IPS-18c (cell line): ENCODE measurements at regions not wholly inside any gene's neighbourhood (a gene's known extent, or its start where the extent isn't known, plus 50 kb on each side); places are given as distances from the start of the nearest gene placed in this dataset.

Experiments used
- H3K4me3 ChIP-seq: 2 replicates; pipeline ENCODE4 v1.7.0; 2013; ENCODE audit warnings: low read depth, mild to moderate bottlenecking, low read length, moderate library complexity; ENCODE audit not compliant: insufficient read depth
- H3K9me3 ChIP-seq: one replicate; pipeline ENCODE4 v1.6.1; 2013; ENCODE audit warnings: mild to moderate bottlenecking, low read length, moderate library complexity; ENCODE audit not compliant: control insufficient read depth, insufficient read depth

GRCh38 chr13:24083141-24083540 is 77.4 kb upstream of the SPATA13 start:
- no peaks in the 10 kb centered on the region for H3K9me3 ChIP-seq
- H3K4me3 ChIP-seq = no peak overlapping the region

- no peak overlapping the region for H3K4me3 ChIP-seq
- no peaks in the 10 kb centered on the region for H3K9me3 ChIP-seq
Measured at GRCh38 chr13:24083722-24084421, 76.6 kb upstream of the SPATA13 start.

DNA sequence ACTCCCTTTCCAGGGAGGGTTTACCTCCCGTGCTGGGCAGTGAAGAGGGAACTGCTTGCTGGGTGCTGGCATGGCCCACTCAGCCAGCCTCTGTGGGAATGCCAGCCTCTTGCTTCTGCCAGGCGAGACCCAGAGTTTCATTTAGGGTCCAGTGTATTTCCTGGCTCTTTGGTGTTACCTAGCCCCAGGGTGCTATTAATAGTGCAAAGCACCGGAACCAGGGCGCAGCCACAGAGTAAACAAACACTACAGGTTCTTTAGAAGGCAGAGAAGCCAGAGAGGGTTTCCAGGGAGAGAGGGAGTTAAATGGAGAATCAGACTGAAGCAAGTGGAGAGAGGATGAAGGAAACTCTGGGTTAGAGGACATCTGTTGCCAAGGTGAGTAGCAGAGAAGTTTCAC is 74.9 kb upstream of the SPATA13 start:
- Histone ChIP-seq H3K9me3 (no peaks in the 10 kb centered on the region), H3K4me3 (no peak overlapping the region)

- no peaks in the 10 kb centered on the region for H3K9me3 ChIP-seq
- H3K4me3 ChIP-seq = no peak overlapping the region
Measured at GRCh38 chr13:24086642-24087041, 73.9 kb upstream of the SPATA13 start.

GRCh38 chr13:24087605-24088225 is 72.8 kb upstream of the SPATA13 start:
- no peaks in the 10 kb centered on the region for H3K9me3 ChIP-seq
- H3K4me3 ChIP-seq = no peak overlapping the region

DNA sequence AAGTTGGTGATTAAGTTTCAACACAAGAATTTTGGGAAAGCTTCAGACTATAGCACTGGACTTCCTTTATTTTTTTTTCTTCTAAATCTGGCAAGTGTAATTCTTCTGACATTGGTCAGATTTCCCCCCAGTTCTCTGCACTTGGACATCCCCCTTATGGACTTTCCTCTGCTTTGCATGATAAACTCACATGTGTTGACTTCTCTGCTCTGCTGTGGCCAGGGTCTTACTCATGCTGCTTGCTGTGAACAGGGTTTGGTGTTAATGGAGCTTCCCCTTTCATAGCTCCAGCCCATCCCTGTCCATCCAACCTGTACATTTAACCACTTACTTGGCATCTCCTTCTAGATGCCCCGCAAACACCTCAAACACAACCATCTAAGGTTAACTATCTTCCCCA is 70.5 kb upstream of the SPATA13 start:
- no peak overlapping the region for H3K4me3 ChIP-seq
- H3K9me3 ChIP-seq = no peaks in the 10 kb centered on the region

- H3K4me3 ChIP-seq = no peak overlapping the region
Measured at GRCh38 chr13:24091080-24091479, 69.4 kb upstream of the SPATA13 start.

GRCh38 chr13:24092108-24092507 is 68.4 kb upstream of the SPATA13 start:
- H3K4me3 ChIP-seq = no peak overlapping the region
- no peaks in the 10 kb centered on the region for H3K9me3 ChIP-seq

More at GRCh38 chr13:24091080-24091479, 69.4 kb upstream of the SPATA13 start:
- H3K9me3 ChIP-seq = no peaks in the 10 kb centered on the region

GRCh38 chr13:24093047-24093446 is 67.5 kb upstream of the SPATA13 start:
- Histone ChIP-seq H3K4me3 (no peak overlapping the region), H3K9me3 (no peaks in the 10 kb centered on the region)

- H3K9me3 ChIP-seq = no peaks in the 10 kb centered on the region
- H3K4me3 ChIP-seq = no peak overlapping the region
Measured at GRCh38 chr13:24096659-24097058, 63.9 kb upstream of the SPATA13 start.

DNA sequence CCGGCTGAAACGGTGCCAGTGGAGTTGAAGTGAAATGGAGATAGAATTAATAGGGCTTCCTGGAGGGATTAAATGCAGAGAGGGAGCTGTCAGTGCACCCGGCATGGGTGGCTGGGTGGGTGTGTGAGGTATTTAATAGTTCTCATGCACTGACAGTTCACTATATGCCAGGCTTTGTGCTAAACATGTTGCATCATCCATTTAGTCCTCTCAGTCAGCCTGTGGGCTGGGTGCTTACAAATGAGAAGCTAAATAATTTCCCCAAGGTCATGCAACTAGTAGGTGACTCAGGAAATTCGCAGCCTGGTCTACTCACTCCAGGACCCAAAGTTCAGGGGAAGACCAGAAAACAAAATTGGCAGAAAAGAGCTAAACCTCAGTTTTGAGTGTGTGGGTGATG is 63.5 kb upstream of the SPATA13 start:
- Histone ChIP-seq H3K9me3 (no peaks in the 10 kb centered on the region), H3K4me3 (no peak overlapping the region)

- Histone ChIP-seq H3K9me3 (no peaks in the 10 kb centered on the region), H3K4me3 (no peak overlapping the region)
Measured at GRCh38 chr13:24097667-24098066, 62.9 kb upstream of the SPATA13 start.

DNA sequence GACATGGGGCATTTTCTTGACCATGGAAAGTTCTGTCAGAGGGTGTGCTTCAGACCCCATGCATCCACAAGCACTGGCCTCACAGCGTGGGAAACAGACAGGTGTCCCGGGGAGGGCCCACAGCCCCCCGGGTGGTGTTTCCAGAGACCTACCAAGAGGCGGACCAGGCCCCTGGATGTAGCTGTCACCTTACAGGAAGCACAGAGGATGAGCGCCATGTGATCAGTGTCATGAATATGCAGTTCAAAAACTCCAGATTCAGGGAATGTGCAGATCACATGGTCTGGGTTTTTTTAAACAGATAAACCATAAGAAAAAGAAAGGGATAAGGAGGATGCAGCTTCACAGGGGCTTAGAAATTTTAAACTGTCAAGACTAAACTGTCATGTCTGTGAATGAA is 61.0 kb upstream of the SPATA13 start:
- Histone ChIP-seq H3K4me3 (no peak overlapping the region), H3K9me3 (no peaks in the 10 kb centered on the region)

DNA sequence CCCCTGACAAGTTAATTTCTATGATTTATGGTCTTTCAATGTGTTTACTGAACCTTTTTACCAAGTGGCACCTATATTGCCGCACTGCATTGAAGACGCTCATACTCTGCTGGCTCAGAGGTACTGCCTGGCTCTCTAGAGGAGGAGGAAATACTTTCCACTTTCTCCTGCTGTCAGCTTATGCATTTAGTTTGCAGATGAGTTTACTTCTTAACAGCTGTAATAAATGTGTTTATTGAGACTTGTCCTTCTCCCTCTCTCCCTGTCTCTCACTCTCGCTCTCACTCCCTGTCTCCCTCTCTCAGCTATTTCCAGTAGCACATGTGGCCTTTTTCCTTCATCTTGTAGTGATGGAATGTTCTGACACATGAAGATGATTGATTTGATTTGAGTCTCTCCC is 60.3 kb upstream of the SPATA13 start:
- no peak overlapping the region for H3K4me3 ChIP-seq
- no peaks in the 10 kb centered on the region for H3K9me3 ChIP-seq

DNA sequence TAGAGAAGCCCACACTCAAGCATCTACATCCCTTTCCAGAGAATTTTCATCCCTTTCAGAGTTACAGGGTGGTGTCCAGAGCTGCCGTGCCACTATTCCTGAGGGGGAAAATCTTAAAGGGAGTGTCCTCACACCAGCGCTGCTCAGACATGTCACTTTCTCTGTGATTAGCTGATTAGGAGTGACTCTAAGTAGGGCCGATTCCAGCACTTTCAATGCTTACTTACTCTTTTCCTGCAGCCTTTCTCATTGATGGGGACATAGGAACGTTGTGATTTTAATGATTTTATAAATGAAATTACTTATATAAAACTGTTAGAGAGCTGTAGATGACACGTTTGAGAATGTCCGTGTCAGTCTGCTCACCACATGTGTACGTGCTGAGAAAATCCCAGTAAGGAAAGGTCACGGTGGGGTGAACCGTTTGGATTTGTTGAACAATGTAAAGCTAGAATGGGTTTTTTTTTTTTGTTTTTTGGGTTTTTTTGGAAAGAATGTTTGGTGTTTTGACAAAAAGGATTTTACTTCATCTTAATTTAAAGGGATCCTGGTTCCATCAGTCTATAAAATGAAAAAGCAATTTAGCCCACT is 56.6 kb upstream of the SPATA13 start:
- no peak overlapping the region for H3K4me3 ChIP-seq
- no peaks in the 10 kb centered on the region for H3K9me3 ChIP-seq

DNA sequence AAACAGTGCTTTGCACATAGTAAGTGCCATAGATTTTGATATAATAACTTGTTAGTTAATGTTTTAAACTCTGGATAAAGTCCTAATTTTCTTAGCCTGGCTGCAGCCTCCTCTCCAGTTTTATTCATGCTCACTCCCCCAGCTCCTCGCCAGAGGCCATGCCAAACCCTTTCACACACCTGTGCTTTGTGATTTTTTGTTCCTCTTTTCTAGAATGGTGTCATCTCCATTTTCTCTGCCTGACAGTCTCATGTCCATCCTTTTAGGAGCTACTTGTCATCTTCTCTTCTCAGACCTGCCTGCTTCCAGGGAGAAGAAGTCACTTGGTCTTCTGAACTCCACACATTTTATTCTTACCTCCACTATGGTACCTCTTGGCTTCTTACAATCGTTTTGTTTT is 55.8 kb upstream of the SPATA13 start:
- no peak overlapping the region for H3K4me3 ChIP-seq
- H3K9me3 ChIP-seq = no peaks in the 10 kb centered on the region

DNA sequence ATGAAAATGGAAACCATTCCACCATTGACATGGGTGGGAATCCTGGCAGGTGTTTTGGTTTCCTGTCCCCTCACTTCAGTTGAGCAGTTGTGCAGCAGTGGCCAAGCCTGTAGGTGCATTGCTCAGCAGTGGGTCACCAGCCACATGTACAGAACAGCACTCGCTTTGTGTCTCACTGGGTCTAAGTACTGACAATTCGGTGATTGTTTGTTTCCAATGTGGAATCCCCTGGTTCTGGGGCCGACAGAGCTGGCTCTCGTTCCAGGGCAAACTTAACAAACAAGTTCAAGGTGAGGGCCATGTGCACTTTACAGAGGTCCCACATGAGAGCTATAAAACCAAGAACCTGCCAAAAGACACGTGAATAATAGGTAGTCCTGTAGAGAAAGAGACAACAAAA is 54.1 kb upstream of the SPATA13 start:
- H3K9me3 ChIP-seq = peaks cover under 1% of the 10 kb centered on the region
- no peak overlapping the region for H3K4me3 ChIP-seq

GRCh38 chr13:24107955-24108614 is 52.4 kb upstream of the SPATA13 start:
- H3K4me3 ChIP-seq = no peak overlapping the region
- H3K9me3 ChIP-seq = peaks cover 2% of the 10 kb centered on the region
